ENCODE measurements at regions not wholly inside any gene's neighbourhood (a gene's known extent, or its start where the extent isn't known, plus 50 kb on each side); places are given as distances from the start of the nearest gene placed in this dataset.

GRCh38 chr9:129377931-129378661, 200.0 kb upstream of the IER5L start:
- no peak for DNase-seq

DNA sequence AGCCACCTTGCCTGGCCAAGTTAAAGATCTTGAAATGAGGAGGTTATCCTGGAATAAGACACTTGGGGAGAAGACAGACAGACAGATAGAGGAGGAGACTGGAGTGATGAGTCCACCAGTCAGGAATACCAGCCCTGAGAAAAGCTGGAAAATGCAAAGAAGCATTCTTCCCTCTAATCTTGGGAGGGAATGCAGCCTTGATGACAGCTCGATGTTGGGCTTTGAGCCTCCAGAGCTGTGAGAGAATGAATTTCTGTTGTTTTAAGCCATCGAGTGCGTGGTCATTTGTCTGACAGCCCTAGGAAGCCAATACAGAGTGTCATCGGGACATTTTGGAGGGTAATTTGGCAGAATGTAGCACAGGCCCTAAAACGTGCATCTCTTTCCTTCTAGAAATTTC, 199.1 kb upstream of the IER5L start:
- no peak for DNase-seq

DNA sequence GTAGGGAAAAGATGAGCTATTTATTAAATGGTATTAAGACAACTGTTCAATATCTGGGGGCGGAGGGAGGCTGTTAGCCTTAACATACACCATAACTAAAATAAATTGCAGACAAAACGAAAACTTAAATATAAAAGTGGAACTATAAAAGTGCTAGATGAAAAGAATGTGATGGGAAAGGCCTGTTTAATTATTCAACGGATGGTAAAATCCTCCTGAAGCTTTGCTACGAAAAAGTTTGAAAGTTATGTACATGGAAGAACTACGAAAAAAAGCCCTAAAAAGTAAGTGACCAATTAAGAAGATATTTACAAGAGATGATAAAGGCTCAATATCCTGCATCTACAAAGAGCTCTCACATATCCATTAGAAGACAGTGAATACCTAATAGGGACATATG, 197.8 kb upstream of the IER5L start:
- no peak for DNase-seq

DNA sequence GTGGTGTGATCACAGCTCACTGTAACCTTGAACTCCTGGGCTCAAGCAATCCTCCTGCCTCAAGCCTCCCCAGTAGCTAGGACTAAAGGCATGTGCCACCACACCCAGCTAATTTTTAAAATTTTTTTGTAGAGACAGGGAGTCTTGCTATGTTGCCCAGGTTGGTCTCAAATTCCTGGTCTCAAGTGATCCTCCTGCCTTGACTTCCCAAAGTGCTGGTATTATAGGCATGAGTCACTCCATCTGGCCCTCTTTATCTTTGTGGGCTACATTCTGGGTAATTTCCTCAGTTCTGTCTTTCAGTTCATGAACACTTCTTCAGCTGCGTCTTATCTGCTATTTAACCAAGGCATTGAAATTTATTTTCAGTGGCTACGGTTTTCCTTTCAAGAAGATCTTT, 196.6 kb upstream of the IER5L start:
- no peak for DNase-seq

DNA sequence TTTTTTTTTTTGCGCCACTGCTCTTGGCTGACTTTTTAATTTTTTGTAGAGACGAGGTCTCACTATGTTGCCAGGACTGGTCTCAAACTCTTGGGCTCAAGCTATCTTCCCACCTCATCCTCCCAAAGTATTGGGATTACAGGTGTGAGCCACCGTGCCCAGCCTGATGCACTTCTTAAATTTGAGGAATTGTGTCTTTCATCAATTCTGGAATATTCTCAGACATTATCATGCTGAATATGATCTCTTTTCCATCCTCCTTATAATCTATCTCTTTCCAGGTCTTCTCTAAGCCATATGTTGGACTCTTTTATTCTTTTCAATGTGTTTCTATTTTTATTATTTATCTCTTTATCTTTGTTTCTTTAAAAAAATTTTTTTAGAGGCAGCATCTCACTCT, 196.2 kb upstream of the IER5L start:
- no peak for DNase-seq

- no peak for DNase-seq
These were observed 195.3 kb upstream of the IER5L start for GRCh38 chr9:129373361-129373760.

DNA sequence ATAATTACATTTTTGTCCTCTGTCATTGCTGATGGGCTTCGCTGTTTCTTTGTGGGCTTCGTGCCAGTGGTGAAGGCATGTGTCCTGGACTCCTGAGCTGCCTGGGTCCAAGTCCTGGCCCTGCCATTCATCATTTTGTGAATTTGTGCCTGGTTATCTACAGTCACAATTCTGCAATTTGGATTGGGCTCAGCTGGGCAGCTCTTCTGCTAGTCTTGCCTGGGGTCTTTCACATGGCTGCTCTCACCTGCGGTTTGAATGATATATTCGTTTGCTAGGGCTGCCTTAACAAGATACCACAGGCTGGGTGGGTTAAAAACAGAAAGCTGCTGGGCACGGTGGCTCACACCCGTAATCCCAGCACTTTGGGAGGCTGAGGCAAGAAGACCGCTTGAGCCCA, 192.7 kb upstream of the IER5L start:
- no peak for DNase-seq

GRCh38 chr9:129368444-129368978, 190.4 kb upstream of the IER5L start:
- DNase-seq, result no peak

DNA sequence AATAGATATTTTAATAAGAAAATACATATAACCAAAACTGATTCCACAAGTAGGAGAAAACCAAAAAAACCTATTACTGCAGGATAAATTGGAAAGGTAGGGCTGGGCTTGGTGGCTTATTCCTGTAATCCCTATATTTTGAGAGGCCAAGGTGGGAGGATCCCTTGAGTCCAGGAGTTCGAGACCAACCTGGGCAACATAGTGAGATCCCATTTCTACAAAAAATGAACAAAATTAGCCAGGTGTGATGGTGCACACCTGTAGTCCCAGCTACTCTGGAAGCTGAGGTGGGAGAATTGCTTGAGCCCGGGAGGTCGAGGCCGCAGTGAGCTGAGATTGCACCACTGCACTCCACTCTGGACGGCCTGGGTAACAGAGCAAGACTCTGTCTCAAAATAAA, 189.2 kb upstream of the IER5L start:
- no peak for DNase-seq

DNA sequence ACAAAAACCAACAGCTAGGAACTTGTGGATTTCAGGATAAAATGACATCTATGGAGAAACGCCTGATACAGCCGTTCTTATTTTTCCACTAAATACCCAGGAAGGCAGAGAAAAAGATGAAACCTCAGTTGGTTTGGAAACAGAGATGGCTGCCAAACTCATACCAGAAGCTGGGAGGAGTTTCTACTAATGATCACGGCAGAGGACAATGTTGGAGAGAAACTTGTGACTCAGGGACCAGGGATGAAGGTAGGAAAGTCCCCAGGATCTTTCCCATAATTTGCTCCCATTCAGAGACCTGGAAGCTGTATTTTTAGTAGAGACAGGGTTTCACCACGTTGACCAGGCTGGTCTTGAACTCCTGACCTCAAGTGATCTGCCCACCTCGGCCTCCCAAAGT, 187.1 kb upstream of the IER5L start:
- DNase-seq, result no peak

DNA sequence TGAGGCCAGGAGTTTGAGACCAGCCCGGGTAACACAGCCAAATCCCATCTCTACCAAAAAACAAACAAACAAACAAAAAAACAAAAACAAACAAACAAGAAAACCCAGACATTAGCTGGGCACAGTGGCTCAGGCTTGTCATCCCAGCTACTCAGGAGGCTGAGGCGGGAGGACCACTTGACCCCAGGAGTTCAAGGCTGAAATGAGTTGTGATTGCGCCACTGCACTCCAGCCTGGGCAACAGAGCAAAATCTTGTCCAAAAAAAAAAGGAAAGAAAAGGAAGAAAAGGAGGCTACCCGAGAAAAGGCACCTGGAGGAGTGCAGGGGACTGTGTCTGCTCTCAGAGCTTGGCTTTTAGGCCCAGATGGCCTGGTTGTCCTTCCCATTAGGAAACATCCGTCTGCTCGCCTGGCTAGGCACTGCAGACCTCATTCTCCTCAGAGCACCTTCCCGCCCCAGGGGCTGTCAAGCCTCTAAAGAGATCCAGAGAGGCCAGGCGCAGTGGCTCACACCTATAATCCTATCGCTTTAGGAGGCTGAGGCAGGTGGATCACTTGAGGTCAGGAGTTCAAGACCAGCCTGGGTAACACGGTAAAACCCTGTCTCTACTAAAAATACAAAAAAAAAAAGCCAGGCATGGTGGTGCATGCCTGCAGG, 185.3 kb upstream of the IER5L start:
- DNase-seq, result no peak

DNA sequence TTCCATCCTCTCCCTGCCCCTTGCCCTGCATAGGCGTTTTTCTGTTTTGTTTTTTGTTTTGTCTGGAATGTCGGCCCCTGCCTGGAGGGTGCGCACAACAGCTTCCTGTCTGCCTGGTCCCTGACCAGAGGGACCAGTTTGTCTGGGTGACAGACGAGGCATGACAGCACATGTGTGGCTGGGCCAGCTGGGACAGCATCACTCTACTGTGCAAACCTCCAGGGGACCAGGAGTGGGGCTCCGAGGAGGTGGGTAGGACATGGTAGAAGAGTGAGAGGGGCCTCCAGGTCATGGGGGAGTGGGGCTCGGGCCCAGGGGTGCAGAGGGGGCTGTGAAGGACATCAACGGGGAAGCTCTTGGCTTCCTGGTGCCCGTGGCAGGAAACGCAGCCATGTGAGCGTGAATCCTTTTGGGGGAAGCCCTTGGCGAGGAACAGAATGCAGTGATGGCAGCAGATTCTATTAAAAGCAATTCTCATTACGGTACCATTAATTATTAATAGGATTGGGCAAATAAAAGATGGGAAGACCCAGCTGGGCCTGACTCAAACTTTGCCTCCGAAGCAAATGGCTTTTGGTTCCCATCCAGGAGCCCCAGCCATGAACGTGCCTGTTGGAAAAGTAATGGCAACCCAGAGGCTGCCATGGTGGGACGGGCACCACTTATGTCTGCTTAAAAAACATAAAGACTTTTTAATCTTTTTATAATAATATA, 184.4 kb upstream of the IER5L start:
- no peak for DNase-seq

GRCh38 chr9:129361196-129361595, 183.1 kb upstream of the IER5L start:
- DNase-seq, result no peak

DNA sequence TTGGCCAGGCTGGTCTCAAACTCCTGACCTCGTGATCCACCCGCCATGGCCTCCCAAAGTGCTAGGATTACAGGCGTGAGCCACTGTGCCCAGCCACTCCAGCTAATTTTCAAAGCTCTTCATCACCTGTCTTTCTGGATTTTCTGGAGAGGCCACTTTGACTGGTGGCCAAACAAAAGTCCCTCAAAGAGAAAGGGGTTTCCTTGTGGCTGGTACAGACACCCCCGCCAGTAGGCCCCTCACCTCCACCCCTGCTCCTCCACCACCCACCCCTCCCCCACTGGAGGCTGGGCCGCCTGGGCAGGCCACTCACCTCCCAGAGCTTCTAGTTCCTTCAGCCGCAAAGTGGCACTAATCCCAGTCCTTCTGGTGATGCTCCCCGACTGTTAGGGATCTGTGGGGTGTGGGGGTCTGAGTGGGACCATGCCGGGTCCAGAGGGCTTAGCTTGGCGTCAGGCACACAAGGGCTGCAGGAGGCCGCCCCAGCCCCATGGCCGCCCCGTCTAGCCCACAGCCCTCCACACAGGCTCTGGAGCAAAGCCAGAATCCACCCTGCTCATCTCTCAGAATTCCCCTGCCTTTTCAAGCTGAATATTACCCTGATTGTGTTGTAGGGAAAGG, 182.0 kb upstream of the IER5L start:
- DNase-seq, result no peak

DNA sequence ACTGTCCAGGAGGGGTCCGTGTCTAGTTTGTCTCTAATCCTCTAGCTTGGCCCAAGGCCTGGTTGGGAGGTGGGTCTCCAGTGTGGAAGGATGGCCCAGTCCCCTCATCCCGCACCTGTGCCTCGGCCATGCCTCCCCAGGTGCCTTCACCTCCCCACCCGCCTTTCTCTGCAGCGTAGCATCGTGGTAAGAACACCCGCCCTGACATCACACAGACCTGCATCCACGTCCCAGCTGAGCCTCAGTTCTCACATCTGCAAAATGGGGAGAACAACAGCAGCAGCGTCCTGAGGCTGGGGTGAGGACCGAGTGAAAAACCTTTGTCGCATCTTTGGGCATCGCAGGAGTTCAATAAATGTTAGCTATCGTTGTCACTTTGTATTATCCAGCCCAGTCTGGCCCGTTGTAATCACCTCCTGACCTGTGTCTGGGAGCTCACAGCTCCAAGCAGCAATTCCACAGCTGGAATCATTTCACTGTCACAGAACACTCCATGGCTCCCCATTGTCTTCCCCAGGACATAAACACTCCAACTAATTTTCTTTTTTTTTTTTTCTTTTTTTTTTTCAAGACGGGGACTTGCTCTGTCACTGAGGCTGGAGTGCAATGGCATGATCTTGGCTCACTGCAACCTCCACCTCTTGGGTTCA, 181.2 kb upstream of the IER5L start:
- no peak for DNase-seq

DNA sequence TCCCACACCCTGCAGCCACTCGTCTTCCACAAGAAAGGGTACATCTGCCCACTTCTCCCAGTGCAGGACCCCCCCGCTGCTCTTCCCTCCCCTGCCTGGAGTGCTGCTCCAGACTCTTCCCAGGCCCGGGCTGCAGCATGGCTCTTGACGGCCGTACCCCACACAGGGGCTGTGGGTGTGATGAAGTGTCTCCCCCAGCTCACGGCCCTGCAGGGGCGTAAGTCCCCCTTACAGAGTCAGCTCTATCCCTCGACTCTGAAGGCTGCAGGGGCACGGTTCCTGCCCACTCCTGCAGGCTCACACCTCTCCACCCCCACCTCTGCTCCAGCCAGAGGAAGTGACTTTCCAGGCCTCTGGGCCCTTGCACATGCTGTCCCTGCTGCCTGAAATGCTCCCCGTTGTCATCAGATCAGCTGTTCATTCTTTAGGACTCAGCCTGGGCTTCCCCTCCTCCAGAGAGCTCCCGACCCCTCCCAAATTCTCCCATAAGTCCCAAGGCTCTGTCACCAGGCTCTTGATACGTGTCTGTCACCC, 180.6 kb upstream of the IER5L start:
- DNase-seq, result no peak

DNA sequence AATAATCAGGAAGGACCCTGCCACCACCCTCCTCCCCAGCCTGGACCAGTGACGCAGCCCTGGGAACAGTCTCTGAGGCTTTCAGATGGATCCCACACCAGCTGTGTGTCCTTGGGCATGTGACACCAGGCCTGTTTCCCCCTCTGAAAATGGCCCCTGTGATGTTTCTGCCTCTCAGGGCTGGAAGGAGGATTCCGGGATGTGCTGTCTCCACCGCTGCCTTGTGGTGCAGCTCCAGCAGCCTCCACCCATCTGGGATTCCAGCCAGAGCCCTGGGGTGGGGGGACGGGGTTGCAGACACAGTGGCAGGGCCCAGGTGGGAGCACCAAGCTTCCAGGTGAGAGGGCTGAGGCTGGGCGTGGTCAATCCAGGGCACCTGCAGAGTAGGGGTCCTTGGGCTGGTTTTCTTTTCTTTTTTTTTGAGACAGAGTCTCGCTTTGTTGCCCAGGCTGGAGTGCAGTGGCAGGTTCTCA, 179.7 kb upstream of the IER5L start:
- DNase-seq, result no peak

DNA sequence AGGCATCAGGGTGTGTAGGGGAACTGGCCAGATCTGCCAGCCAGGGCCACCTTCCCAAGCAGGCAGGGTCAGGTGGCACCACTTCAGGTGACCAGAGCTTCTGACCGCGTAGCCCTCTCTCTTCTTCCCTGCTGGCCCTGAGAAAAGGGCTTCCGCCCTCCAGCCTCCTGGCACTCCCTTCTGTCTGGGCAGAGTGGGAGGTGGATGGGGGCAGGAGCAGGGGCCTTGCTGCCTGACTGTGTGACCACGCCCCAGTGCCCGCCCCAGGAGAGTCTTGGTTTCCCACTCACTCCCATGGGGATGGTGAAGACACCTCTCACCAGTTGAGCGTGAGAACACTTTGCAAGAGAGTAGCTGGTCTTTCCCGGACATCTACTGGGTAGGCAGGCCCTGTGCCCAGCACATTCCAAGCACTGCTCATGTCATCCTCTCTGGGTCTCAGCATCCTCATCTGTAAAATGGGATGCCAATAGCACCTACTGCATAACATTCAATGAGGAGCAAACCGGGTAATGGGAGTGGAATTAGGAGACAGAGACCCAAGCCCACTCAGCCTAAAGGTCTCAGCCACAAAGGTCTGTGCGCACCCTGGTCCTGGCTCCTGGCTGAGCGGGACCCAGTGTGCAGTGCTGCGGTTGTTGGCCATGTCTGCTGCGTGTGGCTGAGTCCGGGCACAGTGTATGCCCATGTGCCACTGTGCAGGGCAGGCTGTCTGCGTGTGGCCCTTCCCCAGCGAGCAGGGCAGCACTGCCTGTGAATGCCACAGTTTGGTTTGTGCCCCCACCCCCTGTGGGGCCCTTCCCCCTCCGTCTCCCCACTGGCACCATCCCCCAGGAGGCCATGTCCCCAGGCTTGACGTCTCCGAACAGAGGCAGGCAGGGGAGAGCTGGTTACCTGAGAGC, 179.1 kb upstream of the IER5L start:
- DNase-seq, result no peak

GRCh38 chr9:129355631-129356030, 177.6 kb upstream of the IER5L start:
- no peak for DNase-seq

DNA sequence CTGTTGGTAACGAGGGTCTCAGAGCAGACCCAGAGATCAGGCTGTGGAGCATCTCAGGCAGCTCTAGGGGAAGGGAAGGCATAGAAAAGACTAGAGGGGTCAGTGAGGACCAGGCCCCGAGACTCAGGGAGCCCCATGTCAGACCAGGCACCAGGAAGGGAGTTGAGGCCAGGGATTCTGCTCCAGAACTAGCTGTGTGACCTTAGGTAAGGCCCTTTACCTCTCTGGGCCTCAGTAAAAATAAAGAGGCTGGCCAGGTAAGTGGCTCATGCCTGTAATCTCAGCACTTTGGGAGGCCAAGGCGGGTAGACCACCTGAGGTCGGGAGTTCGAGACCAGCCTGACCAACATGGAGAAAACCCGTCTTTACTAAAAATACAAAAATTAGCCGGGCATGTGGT, 176.4 kb upstream of the IER5L start:
- DNase-seq, result no peak

- DNase-seq, result no peak
These were observed 175.8 kb upstream of the IER5L start for GRCh38 chr9:129353697-129354336.
